H9 (cell line): ENCODE measurements at regions not wholly inside any gene's neighbourhood (a gene's known extent, or its start where the extent isn't known, plus 50 kb on each side); places are given as distances from the start of the nearest gene placed in this dataset.

Source experiments
- DNase-seq: peaks from one replicate; pipeline ENCODE4 v3.0.0-alpha.2; 2017
- H2AFZ ChIP-seq: one replicate; pipeline ENCODE4 v1.6.1; 2013; ENCODE audit warnings: mild to moderate bottlenecking, low read length, control low read depth, moderate library complexity
- H2AK5ac ChIP-seq: 2 replicates; pipeline ENCODE4 v1.6.1; 2013; ENCODE audit warnings: low read length, control low read depth, mixed read lengths; ENCODE audit not compliant: insufficient read length
- H2BK120ac ChIP-seq: one replicate; pipeline ENCODE4 v1.6.1; 2013; ENCODE audit warnings: low read depth, mild to moderate bottlenecking, low read length, control low read depth, inconsistent platforms; ENCODE audit not compliant: poor library complexity, severe bottlenecking
- H2BK12ac ChIP-seq: 2 replicates; pipeline ENCODE4 v1.6.1; 2013; ENCODE audit warnings: low read length, control low read depth, mixed read lengths, low read depth; ENCODE audit not compliant: insufficient read length
- H2BK15ac ChIP-seq: 2 replicates; pipeline ENCODE4 v1.6.1; 2013; ENCODE audit warnings: low read depth, low read length, control low read depth
- H2BK20ac ChIP-seq: one replicate; pipeline ENCODE4 v1.6.1; 2013; ENCODE audit warnings: low read depth, mild to moderate bottlenecking, low read length, control low read depth, inconsistent platforms; ENCODE audit not compliant: poor library complexity, severe bottlenecking
- H2BK5ac ChIP-seq: 2 replicates; pipeline ENCODE4 v1.6.1; 2013; ENCODE audit warnings: low read length, control low read depth, mixed read lengths; ENCODE audit not compliant: insufficient read length
- H3K14ac ChIP-seq: 2 replicates; pipeline ENCODE4 v1.6.1; 2013; ENCODE audit warnings: low read length, control low read depth; ENCODE audit not compliant: insufficient read depth
- H3K18ac ChIP-seq: 2 replicates; pipeline ENCODE4 v1.6.1; 2013; ENCODE audit warnings: low read depth, mild to moderate bottlenecking, mixed read lengths, low read length, control low read depth; ENCODE audit not compliant: insufficient read length
- H3K23ac ChIP-seq: 2 replicates; pipeline ENCODE4 v1.6.1; 2013; ENCODE audit warnings: low read length, control low read depth, mixed read lengths, low read depth; ENCODE audit not compliant: insufficient read length
- H3K23me2 ChIP-seq: 2 replicates; pipeline ENCODE4 v1.6.1; 2013; ENCODE audit warnings: low read depth, mild to moderate bottlenecking, mixed read lengths, low read length, control low read depth; ENCODE audit not compliant: insufficient read length, poor library complexity, severe bottlenecking
- H3K27ac ChIP-seq: 2 replicates; pipeline ENCODE4 v1.5.1; 2013; ENCODE audit warnings: low read length, control low read depth, mixed read lengths, low read depth; ENCODE audit not compliant: insufficient read length
- H3K27me3 ChIP-seq: 2 replicates; pipeline ENCODE4 v1.6.1; 2013; ENCODE audit warnings: low read length, control low read depth, inconsistent platforms; ENCODE audit not compliant: insufficient read depth
- H3K4ac ChIP-seq: 2 replicates; pipeline ENCODE4 v1.6.1; 2013; ENCODE audit warnings: low read depth, mild to moderate bottlenecking, control low read depth, inconsistent platforms, low read length, moderate library complexity
- H3K4me1 ChIP-seq: 2 replicates; pipeline ENCODE4 v1.6.1; 2013; ENCODE audit warnings: low read length, control low read depth, inconsistent platforms; ENCODE audit not compliant: insufficient read depth
- H3K4me2 ChIP-seq: 2 replicates; pipeline ENCODE4 v1.6.1; 2013; ENCODE audit warnings: low read length, control low read depth, mixed read lengths; ENCODE audit not compliant: insufficient read length, insufficient read depth
- H3K56ac ChIP-seq: 2 replicates; pipeline ENCODE4 v1.6.1; 2013; ENCODE audit warnings: low read depth, mild to moderate bottlenecking, mixed read lengths, low read length, control low read depth; ENCODE audit not compliant: insufficient read length
- H3K79me1 ChIP-seq: 2 replicates; pipeline ENCODE4 v1.6.1; 2013; ENCODE audit warnings: low read depth, mild to moderate bottlenecking, moderate library complexity, low read length, control low read depth, inconsistent platforms; ENCODE audit not compliant: insufficient read depth, poor library complexity, severe bottlenecking
- H3K79me2 ChIP-seq: 2 replicates; pipeline ENCODE4 v1.6.1; 2013; ENCODE audit warnings: low read length, control low read depth, inconsistent platforms; ENCODE audit not compliant: insufficient read depth
- H3K9ac ChIP-seq: 2 replicates; pipeline ENCODE4 v1.6.1; 2013; ENCODE audit warnings: low read length, control low read depth, mixed read lengths; ENCODE audit not compliant: insufficient read length; ENCODE audit errors: extremely low read depth
- H3K9me3 ChIP-seq: one replicate; pipeline ENCODE4 v1.6.1; 2013; ENCODE audit warnings: low read depth, low read length, inconsistent platforms; ENCODE audit not compliant: control insufficient read depth
- H3T11ph ChIP-seq: one replicate; pipeline ENCODE4 v1.6.1; 2013; ENCODE audit warnings: mild to moderate bottlenecking, low read length, control low read depth, inconsistent platforms
- H4K20me1 ChIP-seq: one replicate; pipeline ENCODE4 v1.6.1; 2013; ENCODE audit not compliant: control insufficient read depth, insufficient read length, insufficient read depth
- H4K5ac ChIP-seq: 2 replicates; pipeline ENCODE4 v1.6.1; 2013; ENCODE audit warnings: low read depth, mild to moderate bottlenecking, mixed read lengths, low read length, control low read depth; ENCODE audit not compliant: insufficient read length
- H4K8ac ChIP-seq: replicated peaks from 2 replicates; pipeline ENCODE4 v1.6.1; 2013; ENCODE audit warnings: low read length, control low read depth, mixed read lengths, low read depth; ENCODE audit not compliant: insufficient read length
- H4K91ac ChIP-seq: 2 replicates; pipeline ENCODE4 v1.6.1; 2013; ENCODE audit warnings: low read depth, mild to moderate bottlenecking, moderate library complexity, mixed read lengths, low read length, control low read depth; ENCODE audit not compliant: insufficient read length
- H3K27ac Mint-ChIP-seq, 3 experiments: 2 replicates in 2 of 3; 3 replicates in 1 of 3; pipeline ENCODE4 v1.8.0; 2020 to 2021; ENCODE audit warnings: mixed read lengths in 3 of 3, mild to moderate bottlenecking in 1 of 3, moderate library complexity in 1 of 3
- H3K27me3 Mint-ChIP-seq: 2 replicates; pipeline ENCODE4 v1.8.0; 2021; ENCODE audit warnings: low read depth, mild to moderate bottlenecking, moderate library complexity, mixed read lengths
- H3K36me3 Mint-ChIP-seq, 3 experiments: 2 replicates in 2 of 3; 3 replicates in 1 of 3; pipeline ENCODE4 v1.8.0; 2020 to 2021; ENCODE audit warnings: low read depth in 3 of 3, mixed read lengths in 3 of 3; ENCODE audit not compliant: insufficient read depth in 1 of 3
- H3K4me1 Mint-ChIP-seq, 2 experiments: 2 replicates each; pipeline ENCODE4 v1.8.0; 2020; ENCODE audit warnings: mixed read lengths in 2 of 2
- H3K4me3 Mint-ChIP-seq, 2 experiments: 2 replicates in 1 of 2; 3 replicates in 1 of 2; pipeline ENCODE4 v1.8.0; 2020 to 2021; ENCODE audit warnings: mild to moderate bottlenecking in 2 of 2, mixed read lengths in 2 of 2, moderate library complexity in 1 of 2
- H3K9me3 Mint-ChIP-seq, 2 experiments: 2 replicates in 1 of 2; 3 replicates in 1 of 2; pipeline ENCODE4 v1.8.0; 2020; ENCODE audit warnings: mild to moderate bottlenecking in 2 of 2, mixed read lengths in 2 of 2, moderate library complexity in 1 of 2
- CTCF ChIP-seq: fragments of 200-600 bp; sonication (generic); conservative IDR thresholded peaks from 3 replicates; pipeline ENCODE4 v1.8.0; 2021; ENCODE audit warnings: antibody characterized with exemption, mild to moderate bottlenecking
- WGBS: extraction: QIAGEN DNeasy Blood & Tissue Kit; methylation state at CpG from one replicate; pipeline ENCODE4 v1.1.7; 2013; ENCODE audit warnings: missing lambda C conversion rate, low lambda C conversion rate, mixed read lengths; ENCODE audit not compliant: insufficient read length; ENCODE audit errors: extremely low coverage; 5-methylcytosine and 5-hydroxymethylcytosine counted together

- Histone ChIP-seq H3K18ac (no peak overlapping the region), H2BK15ac (no peak overlapping the region), H3K56ac (no peak overlapping the region), H3K27me3 (peaks cover 17% of the 10 kb centered on the region; the same call in 1 of the 2 replicates), H3K4me2 (no peak overlapping the region), H2AK5ac (no peak overlapping the region), H4K5ac (no peak overlapping the region), H3K9ac (no peak overlapping the region), H4K20me1 (no peaks in the 10 kb centered on the region), H3K27ac (no peak overlapping the region), H2BK20ac (no peak overlapping the region), H3T11ph (no peak overlapping the region), H4K91ac (no peak overlapping the region), H3K23ac (no peak overlapping the region), H3K79me2 (no peaks in the 10 kb centered on the region), H2AFZ (no peak overlapping the region), H2BK12ac (no peak overlapping the region), H3K4ac (no peak overlapping the region), H3K9me3 (no peaks in the 10 kb centered on the region), H3K14ac (no peak overlapping the region), H2BK120ac (no peak overlapping the region), H3K4me1 (no peaks in the 10 kb centered on the region), H3K23me2 (peaks cover 12% of the 10 kb centered on the region), H3K79me1 (no peaks in the 10 kb centered on the region), H2BK5ac (no peak overlapping the region), H4K8ac (no peak overlapping the region)
- H3K4me3 Mint-ChIP-seq = no peak overlapping the region
- TF ChIP-seq CTCF = no peak
- H3K27me3 Mint-ChIP-seq = peaks cover 68% of the 10 kb centered on the region
- DNase-seq = no peak
- H3K4me1 Mint-ChIP-seq = peaks cover 12 to 14% of the 10 kb centered on the region in 2 experiments
- H3K27ac Mint-ChIP-seq = no peak overlapping the region
- H3K36me3 Mint-ChIP-seq = no peaks in the 10 kb centered on the region
- no peaks in the 10 kb centered on the region for H3K9me3 Mint-ChIP-seq
- WGBS = no CpG with 5 or more reads among the region's 3 CpGs
Measured at GRCh38 chr11:115664313-115664712, 160.1 kb upstream of the CADM1 start.
